ENCODE measurements at regions not wholly inside any gene's neighbourhood (a gene's known extent, or its start where the extent isn't known, plus 50 kb on each side); places are given as distances from the start of the nearest gene placed in this dataset.

- no peak for DNase-seq
- ATAC-seq: no peak
- H3K9me3 ChIP-seq: no peaks in the 10 kb centered on the region
- no peak overlapping the region for H3K27ac ChIP-seq
- no peak overlapping the region for H3K4me3 ChIP-seq
- intact Hi-C loops (cut with DNase I): no loop called here
- H3K27me3 ChIP-seq: no peaks in the 10 kb centered on the region
- no peak for TF ChIP-seq CTCF (IDR thresholded peaks at IDR 0.05)
- no peaks in the 10 kb centered on the region for H3K4me1 ChIP-seq
- no peaks in the 10 kb centered on the region for H3K36me3 ChIP-seq
Observed at GRCh38 chr11:107176148-107177105, 158.2 kb upstream of the GUCY1A2 start.

GRCh38 chr11:107174856-107175255 is 156.6 kb upstream of the GUCY1A2 start:
- no peak for ATAC-seq
- DNase-seq: no peak
- TF ChIP-seq CTCF (IDR thresholded peaks at IDR 0.05): no peak
- no peaks in the 10 kb centered on the region for H3K27me3 ChIP-seq
- H3K4me1 ChIP-seq: no peaks in the 10 kb centered on the region
- no peaks in the 10 kb centered on the region for H3K9me3 ChIP-seq
- no peak overlapping the region for H3K4me3 ChIP-seq
- no peak overlapping the region for H3K27ac ChIP-seq
- intact Hi-C loops (cut with DNase I): no loop called here
- no peaks in the 10 kb centered on the region for H3K36me3 ChIP-seq

GRCh38 chr11:107172996-107173395 is 154.7 kb upstream of the GUCY1A2 start:
- Histone ChIP-seq H3K4me1 (no peaks in the 10 kb centered on the region), H3K36me3 (no peaks in the 10 kb centered on the region), H3K4me3 (no peak overlapping the region), H3K9me3 (no peaks in the 10 kb centered on the region), H3K27me3 (no peaks in the 10 kb centered on the region), H3K27ac (no peak overlapping the region)
- no peak for DNase-seq
- no peak for ATAC-seq
- no peak for TF ChIP-seq CTCF (IDR thresholded peaks at IDR 0.05)
- intact Hi-C loops (cut with DNase I): no loop called here

- TF ChIP-seq CTCF (IDR thresholded peaks at IDR 0.05): no peak
- H3K27ac ChIP-seq: no peak overlapping the region
- no peaks in the 10 kb centered on the region for H3K4me1 ChIP-seq
- H3K27me3 ChIP-seq: no peaks in the 10 kb centered on the region
- no peaks in the 10 kb centered on the region for H3K36me3 ChIP-seq
- no peak overlapping the region for H3K4me3 ChIP-seq
- DNase-seq (no peak), ATAC-seq (no peak)
- H3K9me3 ChIP-seq: no peaks in the 10 kb centered on the region
- intact Hi-C loops (cut with DNase I): no loop called here
Observed at GRCh38 chr11:107157809-107158187, 139.5 kb upstream of the GUCY1A2 start.

- H3K4me3 ChIP-seq: no peak overlapping the region
- no peak for DNase-seq
- no peak for ATAC-seq
Observed at GRCh38 chr11:107157146-107157808, 139.0 kb upstream of the GUCY1A2 start.

More at GRCh38 chr11:107157146-107157808, 139.0 kb upstream of the GUCY1A2 start:
- no peaks in the 10 kb centered on the region for H3K27me3 ChIP-seq
- intact Hi-C loops (cut with DNase I): no loop called here
- TF ChIP-seq CTCF (IDR thresholded peaks at IDR 0.05): no peak
- H3K4me1 ChIP-seq: no peaks in the 10 kb centered on the region
- no peaks in the 10 kb centered on the region for H3K36me3 ChIP-seq
- no peaks in the 10 kb centered on the region for H3K9me3 ChIP-seq
- no peak overlapping the region for H3K27ac ChIP-seq
